CD4-positive, alpha-beta T cell (primary cell): ENCODE measurements at regions not wholly inside any gene's neighbourhood (a gene's known extent, or its start where the extent isn't known, plus 50 kb on each side); places are given as distances from the start of the nearest gene placed in this dataset.

ENCODE experiments used
- ATAC-seq: fragments of 200-7000 bp; cut with Tn5 transposase; one replicate; pipeline ENCODE4 v1.10.0; 2022; ENCODE audit warnings: mild to moderate bottlenecking; ENCODE audit not compliant: poor library complexity
- CTCF ChIA-PET: fragments of 350-600 bp; sonication (Branson Sonifier 250); formaldehyde crosslinking; loops from one replicate; lab custom pipeline; 2021; ENCODE audit warnings: antibody characterized with exemption, inconsistent platforms; lab: Charles Lee
- POLR2A ChIA-PET: fragments of 350-600 bp; sonication (Branson Sonifier 250); formaldehyde crosslinking; loops from one replicate; lab custom pipeline; 2021; ENCODE audit warnings: antibody characterized with exemption, inconsistent platforms; lab: Charles Lee
- DNase-seq, 14 experiments: peaks; one replicate each; pipeline ENCODE4 v3.0.0-alpha.2; 2013 to 2020; ENCODE audit warnings: mixed read lengths in 2 of 14
- H3K27ac ChIP-seq, 2 donors: one replicate each; pipeline versions ENCODE4 v1.5.1 to v1.7.0; 2013; ENCODE audit warnings: low read length in 2 of 2, low read depth in 1 of 2, mild to moderate bottlenecking in 1 of 2
- H3K27me3 ChIP-seq, 2 experiments: 1 replicate in 1 of 2; 2 replicates in 1 of 2; pipeline versions ENCODE4 v1.6.1 to v1.7.0; 2013; ENCODE audit warnings: low read length in 2 of 2, control low read depth in 1 of 2, mild to moderate bottlenecking in 1 of 2, moderate library complexity in 1 of 2; ENCODE audit not compliant: insufficient read depth in 2 of 2, control insufficient read depth in 1 of 2
- H3K36me3 ChIP-seq: one replicate; pipeline ENCODE4 v1.6.1; 2013; ENCODE audit warnings: low read length, control low read depth; ENCODE audit not compliant: insufficient read depth
- H3K4me1 ChIP-seq: one replicate; pipeline ENCODE4 v1.6.1; 2013; ENCODE audit warnings: low read length, control low read depth; ENCODE audit not compliant: insufficient read depth
- H3K4me3 ChIP-seq: one replicate; pipeline ENCODE4 v1.5.1; 2013; ENCODE audit warnings: mild to moderate bottlenecking, low read length, moderate library complexity
- H3K9me3 ChIP-seq, 2 experiments: 1 replicate in 1 of 2; 2 replicates in 1 of 2; pipeline versions ENCODE4 v1.6.1 to v1.7.0; 2013; ENCODE audit warnings: low read length in 2 of 2, mild to moderate bottlenecking in 2 of 2, control low read depth in 1 of 2, moderate library complexity in 1 of 2; ENCODE audit not compliant: control insufficient read depth in 1 of 2, insufficient read depth in 1 of 2
- H3K27ac Mint-ChIP-seq: one replicate; pipeline ENCODE4 v1.8.0; 2020; ENCODE audit warnings: mixed read lengths
- H3K27me3 Mint-ChIP-seq: one replicate; pipeline ENCODE4 v1.8.0; 2021; ENCODE audit warnings: mixed read lengths
- H3K36me3 Mint-ChIP-seq: one replicate; pipeline ENCODE4 v1.8.0; 2021; ENCODE audit warnings: low read depth, mixed read lengths
- H3K4me1 Mint-ChIP-seq: one replicate; pipeline ENCODE4 v1.8.0; 2021; ENCODE audit warnings: low read depth, mixed read lengths
- H3K4me3 Mint-ChIP-seq: one replicate; pipeline ENCODE4 v1.8.0; 2020; ENCODE audit warnings: mild to moderate bottlenecking, mixed read lengths
- H3K9me3 Mint-ChIP-seq: one replicate; pipeline ENCODE4 v1.8.0; 2020; ENCODE audit warnings: mixed read lengths
- intact Hi-C, 2 experiments: fragments of 100-400 bp; cut with DNase I in 1 of 2; cut with micrococcal nuclease in 1 of 2; formaldehyde crosslinking; loops; one replicate each; pipeline versions ENCODE4 v1.15.1 to v1.9.0; 2023 to 2025; cut with DNase I, micrococcal nuclease
- TF ChIP-seq, protein P1 (sequence below): fragments of 200-600 bp; IDR thresholded peaks from one replicate; pipeline ENCODE4 v1.8.0; 2022; ENCODE audit warnings: antibody characterized with exemption, mild to moderate bottlenecking

DNA sequence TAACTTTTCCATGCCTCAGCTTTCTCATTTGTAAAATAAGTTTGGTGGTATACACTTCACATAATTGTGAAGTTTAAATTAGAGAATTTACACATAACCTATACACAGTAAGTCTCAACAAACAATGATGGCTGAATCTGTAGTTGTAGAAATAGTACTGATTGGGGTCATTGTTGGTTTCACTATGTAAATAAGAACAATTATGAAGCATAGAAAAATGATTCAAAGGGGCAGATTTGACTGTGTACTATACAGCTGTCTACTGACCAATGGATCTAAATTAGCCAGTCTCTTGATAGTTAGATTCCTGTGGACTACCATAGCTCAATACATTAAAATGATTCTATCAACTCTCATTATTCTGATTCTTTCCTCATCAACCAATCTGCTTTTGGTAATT, 181.1 kb upstream of the STXBP5 start:
- POLR2A ChIA-PET = interaction anchor here (0.6 kb wide), 1 partner anchor 19 kb away, joined by 3 read pairs; no protein-coding TSS in a partner anchor

DNA sequence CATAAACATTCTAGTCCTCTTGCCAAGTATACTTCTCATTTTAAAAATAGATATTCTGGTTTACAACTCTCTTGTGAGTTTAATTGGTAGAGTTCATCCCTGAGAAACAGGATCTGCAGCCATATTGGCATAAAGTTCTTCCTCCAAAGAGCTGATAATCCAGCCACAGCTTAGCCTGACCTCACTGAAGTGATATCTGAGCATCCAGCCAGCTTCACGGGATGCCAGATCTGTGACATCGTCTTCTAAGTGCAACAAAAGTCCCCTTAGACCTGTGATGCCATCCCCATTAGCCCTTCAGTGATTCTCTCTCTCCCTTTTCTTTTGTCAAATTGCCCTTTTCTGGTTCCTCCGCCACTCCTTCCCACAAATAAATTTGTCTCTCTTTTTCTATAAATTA, 180.6 kb upstream of the STXBP5 start:
- H3K27ac ChIP-seq = no peak overlapping the region
- CTCF ChIA-PET = no interaction called here
- POLR2A ChIA-PET = interaction anchor here (0.6 kb wide), 1 partner anchor 18 kb away, joined by 3 read pairs; no protein-coding TSS in a partner anchor
- no peaks in the 10 kb centered on the region for H3K27me3 ChIP-seq
- Mint-ChIP-seq H3K4me3 (no peak overlapping the region), H3K27me3 (no peaks in the 10 kb centered on the region), H3K9me3 (no peaks in the 10 kb centered on the region), H3K36me3 (no peaks in the 10 kb centered on the region), H3K27ac (no peak overlapping the region), H3K4me1 (no peaks in the 10 kb centered on the region)
- no peaks in the 10 kb centered on the region for H3K36me3 ChIP-seq
- intact Hi-C loops = no loop called here
- DNase-seq = no peak
- H3K9me3 ChIP-seq = no peaks in the 10 kb centered on the region
- TF ChIP-seq, protein P1, sequence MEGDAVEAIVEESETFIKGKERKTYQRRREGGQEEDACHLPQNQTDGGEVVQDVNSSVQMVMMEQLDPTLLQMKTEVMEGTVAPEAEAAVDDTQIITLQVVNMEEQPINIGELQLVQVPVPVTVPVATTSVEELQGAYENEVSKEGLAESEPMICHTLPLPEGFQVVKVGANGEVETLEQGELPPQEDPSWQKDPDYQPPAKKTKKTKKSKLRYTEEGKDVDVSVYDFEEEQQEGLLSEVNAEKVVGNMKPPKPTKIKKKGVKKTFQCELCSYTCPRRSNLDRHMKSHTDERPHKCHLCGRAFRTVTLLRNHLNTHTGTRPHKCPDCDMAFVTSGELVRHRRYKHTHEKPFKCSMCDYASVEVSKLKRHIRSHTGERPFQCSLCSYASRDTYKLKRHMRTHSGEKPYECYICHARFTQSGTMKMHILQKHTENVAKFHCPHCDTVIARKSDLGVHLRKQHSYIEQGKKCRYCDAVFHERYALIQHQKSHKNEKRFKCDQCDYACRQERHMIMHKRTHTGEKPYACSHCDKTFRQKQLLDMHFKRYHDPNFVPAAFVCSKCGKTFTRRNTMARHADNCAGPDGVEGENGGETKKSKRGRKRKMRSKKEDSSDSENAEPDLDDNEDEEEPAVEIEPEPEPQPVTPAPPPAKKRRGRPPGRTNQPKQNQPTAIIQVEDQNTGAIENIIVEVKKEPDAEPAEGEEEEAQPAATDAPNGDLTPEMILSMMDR = no peak
- no peak overlapping the region for H3K4me3 ChIP-seq
- ATAC-seq = no peak
- H3K4me1 ChIP-seq = no peaks in the 10 kb centered on the region

More for the DNA sequence above, 181.1 kb upstream of the STXBP5 start:
- Histone ChIP-seq H3K27ac (no peak overlapping the region), H3K27me3 (no peaks in the 10 kb centered on the region), H3K9me3 (no peaks in the 10 kb centered on the region), H3K4me1 (no peaks in the 10 kb centered on the region), H3K36me3 (no peaks in the 10 kb centered on the region), H3K4me3 (no peak overlapping the region)
- H3K27ac Mint-ChIP-seq = no peak overlapping the region
- H3K4me3 Mint-ChIP-seq = no peak overlapping the region
- H3K36me3 Mint-ChIP-seq = no peaks in the 10 kb centered on the region
- no peak for ATAC-seq
- CTCF ChIA-PET = no interaction called here
- no peaks in the 10 kb centered on the region for H3K4me1 Mint-ChIP-seq
- no peaks in the 10 kb centered on the region for H3K9me3 Mint-ChIP-seq
- no peak for DNase-seq
- TF ChIP-seq, protein P1 = no peak
- no peaks in the 10 kb centered on the region for H3K27me3 Mint-ChIP-seq
- intact Hi-C loops = no loop called here

DNA sequence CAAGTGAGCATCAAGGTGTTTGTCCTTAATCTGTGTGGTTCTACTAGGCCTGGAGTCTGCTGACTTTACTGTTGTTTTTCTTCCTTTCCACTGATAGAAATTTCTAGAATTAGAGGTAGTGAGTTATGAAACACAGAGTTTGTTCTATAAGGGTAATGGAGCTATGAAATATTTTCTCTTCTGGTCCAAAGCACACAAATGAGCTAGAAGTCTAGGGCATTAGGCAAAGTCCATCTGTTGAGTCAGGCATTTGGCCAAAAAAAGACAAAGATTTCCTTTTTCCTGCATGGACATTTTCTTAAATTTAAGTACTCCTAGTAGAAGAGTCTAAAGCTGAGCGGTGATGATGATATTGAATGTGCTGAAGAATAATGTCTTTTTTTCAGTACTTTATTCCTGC, 174.3 kb upstream of the STXBP5 start:
- no peaks in the 10 kb centered on the region for H3K36me3 ChIP-seq
- ATAC-seq (no peak), DNase-seq (no peak)
- CTCF ChIA-PET = no interaction called here
- H3K4me3 ChIP-seq = no peak overlapping the region
- H3K27ac ChIP-seq = no peak overlapping the region
- Mint-ChIP-seq H3K9me3 (no peaks in the 10 kb centered on the region), H3K27me3 (no peaks in the 10 kb centered on the region), H3K4me3 (no peak overlapping the region), H3K4me1 (no peaks in the 10 kb centered on the region), H3K36me3 (no peaks in the 10 kb centered on the region), H3K27ac (no peak overlapping the region)
- H3K4me1 ChIP-seq = no peaks in the 10 kb centered on the region
- H3K27me3 ChIP-seq = no peaks in the 10 kb centered on the region
- intact Hi-C loops = no loop called here
- POLR2A ChIA-PET = no interaction called here
- TF ChIP-seq, protein P1 = no peak
- H3K9me3 ChIP-seq = no peaks in the 10 kb centered on the region
